Neural cell (in vitro differentiated cells): ENCODE measurements at regions not wholly inside any gene's neighbourhood (a gene's known extent, or its start where the extent isn't known, plus 50 kb on each side); places are given as distances from the start of the nearest gene placed in this dataset.

Source experiments
- H2AFZ ChIP-seq: fragments of 200-600, 300-800 bp; sonication (generic), shearing (Covaris generic); 2 replicates; pipeline ENCODE4 v1.6.0; 2014; ENCODE audit warnings: low read depth, mild to moderate bottlenecking, antibody characterized with exemption, low read length, moderate library complexity
- H3F3A ChIP-seq: fragments of 200-600 bp; shearing (Covaris generic); 2 replicates; pipeline ENCODE4 v1.6.1; 2016; ENCODE audit warnings: mild to moderate bottlenecking, moderate library complexity, mixed read lengths, antibody characterized with exemption, low read length; ENCODE audit not compliant: insufficient read depth, poor library complexity, severe bottlenecking
- H3K27ac ChIP-seq: fragments of 200-600, 300-800 bp; sonication (generic), shearing (Covaris generic); 2 replicates; pipeline ENCODE4 v1.5.1; 2014; ENCODE audit warnings: mild to moderate bottlenecking, low read length, moderate library complexity
- H3K27me3 ChIP-seq: fragments of 300-800, 200-600 bp; sonication (generic), shearing (Covaris generic); 2 replicates; pipeline ENCODE4 v1.6.0; 2014; ENCODE audit warnings: mild to moderate bottlenecking, low read depth, low read length, moderate library complexity; ENCODE audit not compliant: insufficient read depth
- H3K36me3 ChIP-seq: fragments of 300-800, 200-600 bp; sonication (generic), shearing (Covaris generic); 2 replicates; pipeline ENCODE4 v1.5.1; 2014; ENCODE audit warnings: mild to moderate bottlenecking, antibody characterized with exemption, low read length, moderate library complexity; ENCODE audit not compliant: insufficient read depth
- H3K4me2 ChIP-seq: fragments of 300-800, 200-600 bp; sonication (generic), shearing (Covaris generic); 2 replicates; pipeline ENCODE4 v1.6.0; 2014; ENCODE audit warnings: mild to moderate bottlenecking, low read length
- H3K4me3 ChIP-seq: fragments of 300-800, 200-600 bp; sonication (generic), shearing (Covaris generic); 2 replicates; pipeline ENCODE4 v1.5.1; 2014; ENCODE audit warnings: mild to moderate bottlenecking, low read length, moderate library complexity
- H3K79me2 ChIP-seq: fragments of 200-600 bp; shearing (Covaris generic); replicated peaks from 2 replicates; pipeline ENCODE4 v1.6.0; 2014; ENCODE audit warnings: mild to moderate bottlenecking, low read length, moderate library complexity; ENCODE audit not compliant: insufficient read depth
- H3K9ac ChIP-seq: fragments of 300-800, 200-600 bp; sonication (generic), shearing (Covaris generic); 2 replicates; pipeline ENCODE4 v1.6.1; 2016; ENCODE audit warnings: mild to moderate bottlenecking, low read length, mixed read lengths
- H3K9me2 ChIP-seq: fragments of 200-600 bp; shearing (Covaris generic); 2 replicates; pipeline ENCODE4 v1.6.1; 2016; ENCODE audit warnings: mild to moderate bottlenecking, low read length, mixed read lengths; ENCODE audit not compliant: insufficient read depth
- H3K9me3 ChIP-seq: fragments of 200-600, 300-800 bp; sonication (generic), shearing (Covaris generic); 2 replicates; pipeline ENCODE4 v1.6.1; 2016; ENCODE audit warnings: mild to moderate bottlenecking, mixed run types, low read length, moderate library complexity, mixed read lengths
- H4K20me1 ChIP-seq: fragments of 200-600 bp; shearing (Covaris generic); 2 replicates; pipeline ENCODE4 v1.6.1; 2016; ENCODE audit warnings: mild to moderate bottlenecking, mixed run types; ENCODE audit not compliant: insufficient read depth
- CTCF ChIP-seq: fragments of 450-650 bp; IDR thresholded peaks from 2 replicates; pipeline ENCODE4 v1.5.1; 2014; ENCODE audit warnings: antibody characterized with exemption, mild to moderate bottlenecking, moderate library complexity; ENCODE audit not compliant: poor library complexity, severe bottlenecking
- EP300 ChIP-seq: fragments of 450-650 bp; conservative IDR thresholded peaks from 2 replicates; pipeline ENCODE4 v1.6.1; 2014; ENCODE audit warnings: antibody characterized with exemption, mild to moderate bottlenecking, moderate library complexity; ENCODE audit not compliant: poor library complexity, severe bottlenecking
- EZH2 ChIP-seq: fragments of 200-600, 300-800 bp; shearing (Covaris generic), sonication (generic); IDR thresholded peaks from 2 replicates; pipeline ENCODE4 v1.6.1; 2014; ENCODE audit warnings: antibody characterized with exemption, low read length, borderline replicate concordance, mild to moderate bottlenecking; ENCODE audit not compliant: insufficient read depth, poor library complexity, severe bottlenecking
- MXI1 ChIP-seq: fragments of 450-650 bp; conservative IDR thresholded peaks from 2 replicates; pipeline ENCODE4 v1.6.1; 2014; ENCODE audit warnings: antibody characterized with exemption, mild to moderate bottlenecking; ENCODE audit not compliant: poor library complexity, severe bottlenecking
- POLR2AphosphoS5 ChIP-seq: IDR thresholded peaks from 2 replicates; pipeline ENCODE4 v1.6.1; 2012
- RAD21 ChIP-seq: fragments of 450-650 bp; conservative IDR thresholded peaks from 2 replicates; pipeline ENCODE4 v1.6.1; 2014; ENCODE audit warnings: antibody characterized with exemption, mild to moderate bottlenecking, moderate library complexity
- REST ChIP-seq: IDR thresholded peaks from 2 replicates; pipeline ENCODE4 v1.6.1; 2012; ENCODE audit warnings: borderline replicate concordance
- SMC3 ChIP-seq: fragments of 450-650 bp; conservative IDR thresholded peaks from 2 replicates; pipeline ENCODE4 v1.6.1; 2014; ENCODE audit warnings: antibody characterized with exemption, mild to moderate bottlenecking, moderate library complexity; ENCODE audit not compliant: poor library complexity
- TAF1 ChIP-seq: IDR thresholded peaks from 2 replicates; pipeline ENCODE4 v1.6.1; 2012; ENCODE audit warnings: low read depth

- no peaks in the 10 kb centered on the region for H3K27me3 ChIP-seq
- H3K27ac ChIP-seq: no peak overlapping the region
- H3K9ac ChIP-seq: no peak overlapping the region
- no peaks in the 10 kb centered on the region for H3K79me2 ChIP-seq
- no peak overlapping the region for H3K4me3 ChIP-seq
- no peak overlapping the region for H3K4me2 ChIP-seq
- H4K20me1 ChIP-seq: no peaks in the 10 kb centered on the region
- H3K36me3 ChIP-seq: no peaks in the 10 kb centered on the region
- H3K9me2 ChIP-seq: no peaks in the 10 kb centered on the region
- no peaks in the 10 kb centered on the region for H3K9me3 ChIP-seq
- H2AFZ ChIP-seq: no peak overlapping the region
- no peaks in the 10 kb centered on the region for H3F3A ChIP-seq
- TF ChIP-seq RAD21 (no peak), EZH2 (no peak), CTCF (no peak), EP300 (no peak), POLR2AphosphoS5 (no peak), MXI1 (no peak), REST (no peak), TAF1 (no peak), SMC3 (no peak)
These were observed 880.3 kb upstream of the ACVR2A start for GRCh38 chr2:146964494-146964893.

GRCh38 chr2:146954544-146954943 lies 890.3 kb upstream of the ACVR2A start:
- Histone ChIP-seq H3K4me2 (no peak overlapping the region), H3K27me3 (no peaks in the 10 kb centered on the region), H3K9me3 (no peaks in the 10 kb centered on the region), H2AFZ (no peak overlapping the region), H4K20me1 (no peaks in the 10 kb centered on the region), H3F3A (no peaks in the 10 kb centered on the region), H3K9me2 (no peaks in the 10 kb centered on the region), H3K27ac (no peak overlapping the region), H3K36me3 (no peaks in the 10 kb centered on the region), H3K4me3 (no peak overlapping the region), H3K9ac (no peak overlapping the region), H3K79me2 (no peaks in the 10 kb centered on the region)
- no peak for TF ChIP-seq REST
- no peak for TF ChIP-seq POLR2AphosphoS5
- TF ChIP-seq EZH2: no peak
- no peak for TF ChIP-seq MXI1
